AG09309 (cell line): ENCODE measurements at regions not wholly inside any gene's neighbourhood (a gene's known extent, or its start where the extent isn't known, plus 50 kb on each side); places are given as distances from the start of the nearest gene placed in this dataset.

Source experiments
- DNase-seq: peaks from one replicate; pipeline ENCODE4 v3.0.0-alpha.2; 2010; ENCODE audit warnings: low read depth
- H3K4me3 ChIP-seq: 2 replicates; pipeline ENCODE4 v1.5.1; 2011; ENCODE audit warnings: mild to moderate bottlenecking, low read depth, low read length, moderate library complexity; ENCODE audit not compliant: control insufficient read depth
- CTCF ChIP-seq: IDR thresholded peaks from 2 replicates; pipeline ENCODE4 v1.5.1; 2011; ENCODE audit warnings: mild to moderate bottlenecking, low read depth, low read length, inconsistent platforms; ENCODE audit not compliant: insufficient read depth, control insufficient read depth; ENCODE audit errors: missing control alignments

GRCh38 chr12:124389138-124389724 is 94.3 kb downstream of the RFLNA start:
- TF ChIP-seq CTCF: peak; percentile 6
- no peak for DNase-seq
- H3K4me3 ChIP-seq: peak overlapping the region; percentile 74

- no peak for DNase-seq
- H3K4me3 ChIP-seq: peak overlapping the region; percentile 92
- no peak for TF ChIP-seq CTCF
These were observed 93.8 kb downstream of the RFLNA start for GRCh38 chr12:124388679-124389137.

- no peak for TF ChIP-seq CTCF
- H3K4me3 ChIP-seq: peak overlapping the region; percentile 92
- no peak for DNase-seq
These were observed 93.3 kb downstream of the RFLNA start for GRCh38 chr12:124388038-124388671.

- peak overlapping the region; percentile 92 for H3K4me3 ChIP-seq
- DNase-seq: no peak
- no peak for TF ChIP-seq CTCF
These were observed 92.6 kb downstream of the RFLNA start for GRCh38 chr12:124387528-124387911.

- H3K4me3 ChIP-seq: peak overlapping the region; percentile 92
- no peak for DNase-seq
- no peak for TF ChIP-seq CTCF
These were observed 92.0 kb downstream of the RFLNA start for GRCh38 chr12:124386661-124387527.

- no peak for DNase-seq
- peak overlapping the region; percentile 92 for H3K4me3 ChIP-seq
- TF ChIP-seq CTCF: no peak
These were observed 91.2 kb downstream of the RFLNA start for GRCh38 chr12:124386059-124386458.
